RWPE2 (cell line): ENCODE measurements at regions not wholly inside any gene's neighbourhood (a gene's known extent, or its start where the extent isn't known, plus 50 kb on each side); places are given as distances from the start of the nearest gene placed in this dataset.

Experiments used
- ATAC-seq: fragments of 200-7000 bp; cut with Tn5 transposase; 3 replicates; pipeline ENCODE4 v1.9.1; 2021; ENCODE audit warnings: low read depth
- DNase-seq: peaks from one replicate; pipeline ENCODE4 v3.0.0-alpha.2; 2020; ENCODE audit warnings: low spot score
- H3K27ac ChIP-seq: fragments of 450-650 bp; 2 replicates; pipeline ENCODE4 v1.5.1; 2017; ENCODE audit warnings: mild to moderate bottlenecking; ENCODE audit not compliant: poor library complexity, severe bottlenecking
- H3K27me3 ChIP-seq: fragments of 250-450 bp; sonication (Bioruptor Pico); 2 replicates; pipeline ENCODE4 v1.5.1; 2021; ENCODE audit warnings: mild to moderate bottlenecking, moderate library complexity; ENCODE audit not compliant: insufficient read depth, poor library complexity, severe bottlenecking
- H3K36me3 ChIP-seq: fragments of 250-450 bp; sonication (Bioruptor Pico); 2 replicates; pipeline ENCODE4 v1.5.1; 2020; ENCODE audit warnings: low read depth, mild to moderate bottlenecking, moderate library complexity
- H3K4me1 ChIP-seq: fragments of 250-450 bp; sonication (Bioruptor Pico); 2 replicates; pipeline ENCODE4 v1.5.1; 2021; ENCODE audit warnings: mild to moderate bottlenecking, moderate library complexity; ENCODE audit not compliant: insufficient read depth, poor library complexity, severe bottlenecking
- H3K4me3 ChIP-seq: fragments of 250-450 bp; sonication (Bioruptor Pico); 2 replicates; pipeline ENCODE4 v1.5.1; 2021; ENCODE audit warnings: mild to moderate bottlenecking, moderate library complexity; ENCODE audit not compliant: severe bottlenecking
- H3K9me3 ChIP-seq: fragments of 250-450 bp; sonication (Bioruptor Pico); 2 replicates; pipeline ENCODE4 v1.5.1; 2021; ENCODE audit warnings: mild to moderate bottlenecking, moderate library complexity; ENCODE audit not compliant: severe bottlenecking
- CTCF ChIP-seq: fragments of 450-650 bp; IDR thresholded peaks from one replicate; pipeline ENCODE4 v1.5.1; 2017; ENCODE audit warnings: mild to moderate bottlenecking, moderate library complexity; ENCODE audit not compliant: poor library complexity, severe bottlenecking

DNA sequence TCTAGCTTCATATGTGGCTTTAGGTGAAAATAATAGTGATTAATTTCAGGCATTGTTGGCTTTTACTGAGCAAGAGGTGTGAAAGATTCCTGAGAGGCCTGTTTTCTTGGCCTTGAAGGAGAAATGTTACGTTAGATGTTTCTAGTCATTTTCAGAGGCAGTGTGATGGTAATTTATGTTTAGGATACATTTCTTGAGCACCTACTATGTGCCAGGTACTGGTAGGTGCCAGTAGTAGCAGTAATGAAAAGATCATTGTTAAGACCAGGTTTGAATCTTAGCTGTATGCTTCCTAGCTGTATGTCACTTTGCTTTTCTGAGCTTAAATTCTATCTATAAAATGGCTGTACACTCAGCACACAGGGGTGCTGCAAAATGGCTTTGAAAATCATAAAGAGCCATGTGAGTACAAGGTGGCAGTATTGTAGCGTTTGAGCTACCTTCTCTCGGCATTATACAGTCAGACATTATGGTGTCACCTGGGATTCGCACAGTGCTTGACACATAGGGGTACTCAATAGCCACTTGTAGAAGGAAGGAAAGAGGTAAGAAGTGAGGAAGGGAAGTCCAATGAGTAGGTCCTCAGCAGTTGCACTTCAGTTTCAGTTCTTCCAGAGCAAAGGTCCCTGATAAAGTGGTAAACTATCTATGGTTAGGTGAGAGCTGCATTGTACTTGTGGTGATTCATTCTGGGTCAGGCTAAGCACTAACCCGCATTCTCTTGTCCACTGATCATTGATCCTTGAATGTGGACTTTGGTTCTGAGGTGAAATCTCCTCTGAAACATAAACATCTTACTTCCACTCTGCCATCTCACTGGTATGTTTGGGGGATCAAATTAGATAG is 166.5 kb upstream of the NR3C1 start:
- Histone ChIP-seq H3K27ac (no peak overlapping the region), H3K4me1 (no peaks in the 10 kb centered on the region), H3K27me3 (no peaks in the 10 kb centered on the region), H3K36me3 (no peaks in the 10 kb centered on the region), H3K9me3 (no peaks in the 10 kb centered on the region), H3K4me3 (no peak overlapping the region)
- ATAC-seq: no peak
- DNase-seq: no peak
- no peak for TF ChIP-seq CTCF

DNA sequence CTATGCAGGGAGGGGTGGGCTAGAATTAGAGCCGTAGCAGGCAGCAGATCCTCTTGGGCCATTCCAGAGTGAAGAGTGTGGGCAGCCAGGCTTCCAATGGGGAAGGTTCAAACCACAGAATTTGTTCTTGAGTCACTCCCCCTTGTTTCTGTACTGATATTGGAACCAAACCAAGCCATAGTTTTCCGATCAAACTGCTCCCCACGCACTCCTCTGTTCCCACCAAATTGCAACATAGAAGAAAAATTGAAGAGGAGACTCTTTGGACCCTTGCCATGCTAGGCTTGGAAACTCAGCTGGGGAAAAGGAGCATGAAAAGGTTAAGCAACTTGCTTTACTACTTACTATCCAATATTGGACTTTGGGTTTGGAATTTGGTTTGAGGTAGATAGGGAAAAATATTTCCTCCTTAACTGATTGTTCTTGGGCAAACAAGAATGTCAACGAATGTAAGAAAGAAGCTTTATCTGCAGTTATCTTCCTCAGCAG is 165.8 kb upstream of the NR3C1 start:
- Histone ChIP-seq H3K4me3 (no peak overlapping the region), H3K4me1 (no peaks in the 10 kb centered on the region), H3K27ac (no peak overlapping the region), H3K36me3 (no peaks in the 10 kb centered on the region), H3K27me3 (no peaks in the 10 kb centered on the region), H3K9me3 (no peaks in the 10 kb centered on the region)
- no peak for TF ChIP-seq CTCF
- no peak for DNase-seq
- no peak for ATAC-seq

DNA sequence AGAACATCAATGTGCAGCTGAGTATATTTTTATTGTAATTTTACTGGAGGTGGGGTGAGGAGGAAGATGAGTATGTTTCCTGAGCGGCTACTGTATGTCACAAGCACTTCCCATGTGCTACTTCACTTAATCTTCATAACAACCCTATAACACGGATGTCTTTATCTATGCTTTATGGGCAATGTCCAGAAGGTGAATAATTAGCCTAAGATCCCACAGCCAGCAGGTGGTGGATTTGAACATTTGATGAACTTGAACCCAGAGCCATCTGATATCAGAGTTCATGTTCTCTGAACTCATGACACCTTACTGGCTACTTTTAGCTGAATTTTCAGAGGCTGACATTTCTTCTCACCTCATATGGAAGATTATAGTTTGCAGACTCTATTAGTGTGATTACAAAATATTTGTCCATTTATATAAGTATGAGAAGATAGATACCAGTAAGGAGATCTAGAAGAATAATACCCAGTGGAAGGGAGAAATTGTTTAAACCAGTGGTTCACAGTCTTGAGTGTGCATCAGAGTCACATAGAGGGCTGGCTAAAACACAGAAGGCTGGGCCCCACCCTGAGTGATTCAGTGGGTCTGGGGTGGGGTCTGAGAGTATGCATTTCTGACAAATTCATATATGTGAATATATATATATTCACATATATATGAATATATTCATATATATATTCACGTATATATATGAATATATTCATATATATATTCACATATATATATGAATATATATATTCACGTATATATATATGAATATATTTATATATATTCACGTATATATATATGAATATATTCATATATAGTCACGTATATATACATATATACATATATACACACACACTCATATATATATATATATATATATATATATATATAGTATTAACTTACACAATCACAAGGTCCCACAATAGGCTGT is 164.4 kb upstream of the NR3C1 start:
- Histone ChIP-seq H3K4me1 (no peaks in the 10 kb centered on the region), H3K4me3 (no peak overlapping the region), H3K27ac (no peak overlapping the region), H3K36me3 (no peaks in the 10 kb centered on the region), H3K27me3 (no peaks in the 10 kb centered on the region), H3K9me3 (no peaks in the 10 kb centered on the region)
- TF ChIP-seq CTCF: no peak
- ATAC-seq (no peak), DNase-seq (no peak)

- Histone ChIP-seq H3K36me3 (no peaks in the 10 kb centered on the region), H3K4me1 (no peaks in the 10 kb centered on the region), H3K4me3 (no peak overlapping the region), H3K27ac (no peak overlapping the region), H3K27me3 (no peaks in the 10 kb centered on the region), H3K9me3 (no peaks in the 10 kb centered on the region)
- ATAC-seq (no peak), DNase-seq (no peak)
- TF ChIP-seq CTCF: no peak
Observed at GRCh38 chr5:143566139-143566538, 162.7 kb upstream of the NR3C1 start.
